GM12878 (cell line): ENCODE measurements at regions not wholly inside any gene's neighbourhood (a gene's known extent, or its start where the extent isn't known, plus 50 kb on each side); places are given as distances from the start of the nearest gene placed in this dataset.

ENCODE experiments used
- ATAC-seq: fragments of 200-7000 bp; cut with Tn5 transposase; 3 replicates; pipeline ENCODE4 v1.9.1; 2020; ENCODE audit warnings: mild to moderate bottlenecking, moderate library complexity
- BruUV-seq: library from RNA; stranded (reverse); fragments of 400-500 nt; replicated peaks from 2 replicates; lab custom pipeline; 2021; lab: Mats Ljungman, UMichigan
- CTCF ChIA-PET: fragments of 300-600 bp; sonication (Branson Sonifier 250); formaldehyde crosslinking; extraction: SDS; loops from one replicate; lab custom pipeline; 2021; ENCODE audit warnings: inconsistent platforms; lab: Yijun Ruan, JAX
- POLR2A ChIA-PET: fragments of 350-600 bp; formaldehyde crosslinking; extraction: SDS; loops from one replicate; lab custom pipeline; 2021; ENCODE audit warnings: inconsistent platforms; lab: Charles Lee
- RAD21 ChIA-PET: fragments of 300-600 bp; sonication (Branson Sonifier 250); formaldehyde crosslinking; loops from one replicate; lab custom pipeline; 2023; ENCODE audit warnings: antibody characterized with exemption; ENCODE audit not compliant: unreplicated experiment; lab: Charles Lee
- SMC1A ChIA-PET: fragments of 300-600 bp; sonication (Branson Sonifier 250); formaldehyde crosslinking; loops from one replicate; lab custom pipeline; 2023; ENCODE audit not compliant: unreplicated experiment, uncharacterized antibody; lab: Charles Lee
- DNase-seq: peaks from one replicate; pipeline ENCODE4 v3.0.0-alpha.2; 2011; ENCODE audit warnings: low read depth, low spot score
- FAIRE-seq: peaks from 3 replicates; lab custom pipeline; 2011; peaks lifted over from hg19 to GRCh38; lab: Jason Lieb, UNC
- H2AFZ ChIP-seq: 2 replicates; pipeline ENCODE4 v1.6.0; 2011; ENCODE audit warnings: low read depth, low read length, control low read depth; ENCODE audit not compliant: control insufficient read depth
- H3K27ac ChIP-seq: 2 replicates; pipeline ENCODE4 v1.5.1; 2011; ENCODE audit warnings: control low read depth; ENCODE audit not compliant: control insufficient read depth, insufficient read depth
- H3K27me3 ChIP-seq, 2 experiments: replicated peaks in 1 of 2; 2 replicates each; pipeline versions ENCODE4 v1.6.0 to v1.6.1; 2011; ENCODE audit warnings: low read length in 1 of 2; ENCODE audit not compliant: control insufficient read depth in 2 of 2, insufficient read depth in 2 of 2
- H3K36me3 ChIP-seq, 2 experiments: 2 replicates each; pipeline ENCODE4 v1.5.1; 2011; ENCODE audit warnings: low read length in 1 of 2; ENCODE audit not compliant: control insufficient read depth in 2 of 2, insufficient read depth in 2 of 2
- H3K4me1 ChIP-seq: 2 replicates; pipeline ENCODE4 v1.6.1; 2011; ENCODE audit warnings: mild to moderate bottlenecking, low read length, moderate library complexity, mixed read lengths; ENCODE audit not compliant: control insufficient read depth, insufficient read depth
- H3K4me2 ChIP-seq: 2 replicates; pipeline ENCODE4 v1.6.0; 2011; ENCODE audit warnings: control low read depth; ENCODE audit not compliant: control insufficient read depth, insufficient read depth
- H3K4me3 ChIP-seq: fragments of 200-600 bp; sonication (generic); 2 replicates; pipeline ENCODE4 v1.5.1; 2016
- H3K79me2 ChIP-seq: 2 replicates; pipeline ENCODE4 v1.6.0; 2011; ENCODE audit warnings: low read length; ENCODE audit not compliant: control insufficient read depth, insufficient read depth
- H3K9ac ChIP-seq: 2 replicates; pipeline ENCODE4 v1.8.0; 2011; ENCODE audit warnings: low read length, control low read depth, mixed read lengths; ENCODE audit not compliant: control insufficient read depth, insufficient read depth
- H3K9me3 ChIP-seq: replicated peaks from 3 replicates; pipeline ENCODE4 v1.5.1; 2011; ENCODE audit warnings: mild to moderate bottlenecking, low read length; ENCODE audit not compliant: control insufficient read depth, insufficient read depth
- H4K20me1 ChIP-seq: 2 replicates; pipeline ENCODE4 v1.6.0; 2011; ENCODE audit not compliant: control insufficient read depth, insufficient read depth
- BRCA1 ChIP-seq: IDR thresholded peaks from 2 replicates; pipeline ENCODE4 v1.6.1; 2011; ENCODE audit warnings: low read depth, low read length, improper control_type of control experiment
- E4F1 ChIP-seq: fragments of 450-650 bp; IDR thresholded peaks from 2 replicates; pipeline ENCODE4 v1.6.1; 2018; ENCODE audit warnings: borderline replicate concordance, mild to moderate bottlenecking; ENCODE audit not compliant: partially characterized antibody
- EGR1 ChIP-seq, 2 experiments: IDR thresholded peaks; 1 replicate in 1 of 2; 2 replicates in 1 of 2; pipeline ENCODE4 v1.6.1; 2011 to 2012; ENCODE audit warnings: low read depth in 2 of 2, low read length in 2 of 2, borderline replicate concordance in 1 of 2, mild to moderate bottlenecking in 1 of 2, moderate library complexity in 1 of 2
- IKZF2 ChIP-seq, 2 experiments: fragments of 450-650 bp; IDR thresholded peaks; 2 replicates each; pipeline ENCODE4 v1.6.1; 2017; ENCODE audit warnings: mild to moderate bottlenecking in 2 of 2, moderate library complexity in 2 of 2
- IRF4 ChIP-seq: IDR thresholded peaks from 2 replicates; pipeline ENCODE4 v1.6.1; 2011; ENCODE audit warnings: low read depth, low read length
- MEF2B ChIP-seq: fragments of 450-650 bp; IDR thresholded peaks from 2 replicates; pipeline ENCODE4 v1.6.1; 2018; ENCODE audit warnings: mild to moderate bottlenecking, moderate library complexity; ENCODE audit not compliant: partially characterized antibody, poor library complexity, severe bottlenecking
- RUNX3 ChIP-seq: IDR thresholded peaks from 2 replicates; pipeline ENCODE4 v1.6.1; 2012; ENCODE audit warnings: low read length, inconsistent platforms
- SPI1 ChIP-seq: IDR thresholded peaks from 2 replicates; pipeline ENCODE4 v1.6.1; 2011; ENCODE audit warnings: low read depth, mild to moderate bottlenecking, low read length, moderate library complexity, borderline replicate concordance; ENCODE audit not compliant: insufficient read depth
- ZBED1 ChIP-seq: IDR thresholded peaks from 2 replicates; pipeline ENCODE4 v1.6.1; 2016; ENCODE audit warnings: borderline replicate concordance
- WGBS: methylation state at CpG from one replicate; pipeline ENCODE4 v1.1.6; 2016; ENCODE audit warnings: low lambda C conversion rate; ENCODE audit not compliant: insufficient replicate concordance, insufficient coverage; ENCODE audit errors: missing lambda C conversion rate; 5-methylcytosine and 5-hydroxymethylcytosine counted together
- in situ Hi-C: fragments of 300-500 bp; cut with MboI; formaldehyde crosslinking; loops from 9 replicates; pipeline ENCODE4 v1.14.3; 2018; ENCODE audit warnings: mixed read lengths
- intact Hi-C: fragments of 100-400 bp; cut with micrococcal nuclease; formaldehyde crosslinking; loops from one replicate; pipeline ENCODE4 v1.14.2; 2022; ENCODE audit not compliant: unreplicated experiment

- TF ChIP-seq E4F1, result no peak
- no peak for TF ChIP-seq IKZF2 (IDR thresholded peaks at IDR 0.05)
These were observed 56.4 kb upstream of the CISTR start (continued) for GRCh38 chr12:53808023-53808705.

GRCh38 chr12:53809005-53809404, 57.2 kb upstream of the CISTR start:
- Histone ChIP-seq H3K27me3 (peaks cover 0 to 6% of the 10 kb centered on the region in 2 experiments), H3K4me1 (no peaks in the 10 kb centered on the region; the same call in 1 of the 2 replicates), H3K79me2 (no peaks in the 10 kb centered on the region), H3K27ac (no peak overlapping the region), H3K4me3 (no peak overlapping the region), H3K4me2 (no peak overlapping the region), H3K9me3 (no peaks in the 10 kb centered on the region), H4K20me1 (no peaks in the 10 kb centered on the region), H3K9ac (no peak overlapping the region), H3K36me3 (no peaks in the 10 kb centered on the region), H2AFZ (no peak overlapping the region)
- ChIA-PET POLR2A (no interaction called here), RAD21 (no interaction called here), CTCF (no interaction called here), SMC1A (interaction anchor here (1.3 kb wide), 1 partner anchor 8 kb away, joined by 3 read pairs; no protein-coding TSS in a partner anchor)
- in situ Hi-C loops, result no loop called here
- DNase-seq (no peak), ATAC-seq (no peak), FAIRE-seq (no peak)
- intact Hi-C loops, result no loop called here
- 40% methylated on average over 3 of the region's 3 CpGs for WGBS
- TF ChIP-seq RUNX3 (no peak), IRF4 (no peak), BRCA1 (no peak), SPI1 (no peak), ZBED1 (no peak), EGR1 (IDR thresholded peaks at IDR 0.05; ENCODE audit: borderline replicate concordance in 1 of 2, low read depth in 2 of 2, low read length in 2 of 2) (no peak), MEF2B (no peak)
- BruUV-seq, result no TSS peak
